ENCODE measurements at regions not wholly inside any gene's neighbourhood (a gene's known extent, or its start where the extent isn't known, plus 50 kb on each side); places are given as distances from the start of the nearest gene placed in this dataset.
"Not testable (repeated sequence)": the region's sequence is repeated elsewhere in the genome, so short reads cannot be mapped to it uniquely, and the experiment has no call there.

- Histone ChIP-seq H3K36me3 (no peaks in the 10 kb centered on the region), H3K27ac (no peak overlapping the region), H3K4me1 (no peaks in the 10 kb centered on the region), H3K27me3 (no peaks in the 10 kb centered on the region), H3K9ac (ENCODE audit: low read depth in 2 of 2, low read length in 2 of 2) (no peak overlapping the region), H3K9me3 (no peaks in the 10 kb centered on the region), H3K4me3 (no peak overlapping the region)
- DNase-seq = no peak
- intact Hi-C loops (cut with DNase I) = no loop called here
- TF ChIP-seq, protein P1, sequence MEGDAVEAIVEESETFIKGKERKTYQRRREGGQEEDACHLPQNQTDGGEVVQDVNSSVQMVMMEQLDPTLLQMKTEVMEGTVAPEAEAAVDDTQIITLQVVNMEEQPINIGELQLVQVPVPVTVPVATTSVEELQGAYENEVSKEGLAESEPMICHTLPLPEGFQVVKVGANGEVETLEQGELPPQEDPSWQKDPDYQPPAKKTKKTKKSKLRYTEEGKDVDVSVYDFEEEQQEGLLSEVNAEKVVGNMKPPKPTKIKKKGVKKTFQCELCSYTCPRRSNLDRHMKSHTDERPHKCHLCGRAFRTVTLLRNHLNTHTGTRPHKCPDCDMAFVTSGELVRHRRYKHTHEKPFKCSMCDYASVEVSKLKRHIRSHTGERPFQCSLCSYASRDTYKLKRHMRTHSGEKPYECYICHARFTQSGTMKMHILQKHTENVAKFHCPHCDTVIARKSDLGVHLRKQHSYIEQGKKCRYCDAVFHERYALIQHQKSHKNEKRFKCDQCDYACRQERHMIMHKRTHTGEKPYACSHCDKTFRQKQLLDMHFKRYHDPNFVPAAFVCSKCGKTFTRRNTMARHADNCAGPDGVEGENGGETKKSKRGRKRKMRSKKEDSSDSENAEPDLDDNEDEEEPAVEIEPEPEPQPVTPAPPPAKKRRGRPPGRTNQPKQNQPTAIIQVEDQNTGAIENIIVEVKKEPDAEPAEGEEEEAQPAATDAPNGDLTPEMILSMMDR (IDR thresholded peaks at IDR 0.05) = no peak
Measured at GRCh38 chr1:222182641-222183040, 365.3 kb downstream of the HHIPL2 start.

- H3K27ac ChIP-seq = no peak overlapping the region
- TF ChIP-seq, protein P1 (IDR thresholded peaks at IDR 0.05) = no peak
- H3K27me3 ChIP-seq = no peaks in the 10 kb centered on the region
- no peaks in the 10 kb centered on the region for H3K9me3 ChIP-seq
- H3K4me1 ChIP-seq = no peaks in the 10 kb centered on the region
- no peaks in the 10 kb centered on the region for H3K36me3 ChIP-seq
- no peak overlapping the region for H3K9ac ChIP-seq (ENCODE audit: low read depth in 2 of 2, low read length in 2 of 2)
- no peak overlapping the region for H3K4me3 ChIP-seq
- no peak for DNase-seq
- intact Hi-C loops (cut with DNase I) = no loop called here
Measured at GRCh38 chr1:222181191-222181590, 366.7 kb downstream of the HHIPL2 start.

- H3K4me1 ChIP-seq; H3K36me3 ChIP-seq; intact Hi-C loops (cut with DNase I); H3K27ac ChIP-seq; H3K4me3 ChIP-seq; H3K9ac ChIP-seq (ENCODE audit: low read depth in 2 of 2, low read length in 2 of 2); H3K9me3 ChIP-seq; DNase-seq; H3K27me3 ChIP-seq: not testable (repeated sequence)
Measured at GRCh38 chr1:222177496-222177895, 370.4 kb downstream of the HHIPL2 start.

DNA sequence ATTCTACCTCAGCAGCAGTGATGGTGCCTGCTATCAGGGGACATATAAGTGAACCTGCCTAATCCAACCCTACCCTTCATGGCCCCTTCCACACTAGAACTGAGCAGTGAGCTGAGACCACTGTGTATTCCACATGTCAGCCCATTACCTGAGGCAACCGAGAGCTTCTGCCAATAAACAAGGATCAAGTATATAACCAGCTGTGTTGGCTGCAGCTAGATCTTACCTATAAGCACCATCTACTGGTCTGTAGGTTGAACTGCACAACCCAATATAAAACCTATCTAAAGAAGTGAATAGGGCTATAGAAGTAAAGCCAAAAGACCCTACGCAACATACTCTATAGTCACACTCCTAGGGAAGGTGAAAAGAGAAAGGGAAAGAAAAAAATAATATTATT lies 376.9 kb downstream of the HHIPL2 start:
- Histone ChIP-seq H3K4me1 (no peaks in the 10 kb centered on the region), H3K27ac (no peak overlapping the region), H3K27me3 (no peaks in the 10 kb centered on the region), H3K9ac (ENCODE audit: low read depth in 2 of 2, low read length in 2 of 2) (no peak overlapping the region), H3K36me3 (no peaks in the 10 kb centered on the region), H3K9me3 (no peaks in the 10 kb centered on the region), H3K4me3 (no peak overlapping the region)
- DNase-seq = no peak
- TF ChIP-seq, protein P1 (IDR thresholded peaks at IDR 0.05) = peak; percentile 38
- intact Hi-C loops (cut with DNase I) = no loop called here

- Histone ChIP-seq H3K27ac (no peak overlapping the region), H3K4me1 (no peaks in the 10 kb centered on the region), H3K9me3 (no peaks in the 10 kb centered on the region), H3K9ac (ENCODE audit: low read depth in 2 of 2, low read length in 2 of 2) (no peak overlapping the region), H3K27me3 (no peaks in the 10 kb centered on the region), H3K36me3 (no peaks in the 10 kb centered on the region), H3K4me3 (no peak overlapping the region)
- intact Hi-C loops (cut with DNase I) = loop anchor here (5.0 kb wide), 1 partner anchor 71 kb away; no protein-coding TSS in a partner anchor
- TF ChIP-seq, protein P1 (IDR thresholded peaks at IDR 0.05) = no peak
- no peak for DNase-seq
Measured at GRCh38 chr1:222168621-222169020, 379.3 kb downstream of the HHIPL2 start.

DNA sequence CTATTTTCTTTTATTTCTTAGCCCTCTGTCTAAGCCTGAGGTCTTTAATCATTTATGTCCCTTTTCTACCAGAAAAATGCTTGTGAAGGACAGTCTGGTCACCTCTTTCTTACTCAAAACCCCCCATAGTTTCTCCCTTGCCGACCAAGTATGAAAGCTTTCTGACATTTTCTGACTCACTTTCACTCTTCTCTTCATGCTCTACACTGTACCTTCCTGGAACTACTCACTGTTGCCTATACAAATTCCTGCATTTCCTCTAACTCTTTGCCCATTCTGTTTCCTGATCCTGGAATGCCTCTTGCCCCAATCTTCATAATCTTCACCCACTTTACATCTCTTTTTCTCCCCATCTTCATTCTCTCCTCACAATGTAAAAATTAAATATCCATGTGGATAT lies 380.0 kb downstream of the HHIPL2 start:
- Histone ChIP-seq H3K4me1 (no peaks in the 10 kb centered on the region), H3K27me3 (no peaks in the 10 kb centered on the region), H3K27ac (no peak overlapping the region), H3K9ac (ENCODE audit: low read depth in 2 of 2, low read length in 2 of 2) (no peak overlapping the region), H3K4me3 (no peak overlapping the region), H3K9me3 (no peaks in the 10 kb centered on the region), H3K36me3 (no peaks in the 10 kb centered on the region)
- TF ChIP-seq, protein P1 (IDR thresholded peaks at IDR 0.05) = no peak
- no peak for DNase-seq
- intact Hi-C loops (cut with DNase I) = loop anchor here (5.0 kb wide), 1 partner anchor 71 kb away; no protein-coding TSS in a partner anchor
